HG03354 (cell line): ENCODE measurements at regions not wholly inside any gene's neighbourhood (a gene's known extent, or its start where the extent isn't known, plus 50 kb on each side); places are given as distances from the start of the nearest gene placed in this dataset.

ENCODE experiments used
- ATAC-seq: cut with Tn5 transposase; IDR thresholded peaks from one replicate; pipeline ENCODE4 v1.9.1; 2021; ENCODE audit warnings: mild to moderate bottlenecking; ENCODE audit not compliant: unreplicated experiment, poor library complexity, severe bottlenecking

- no peak for ATAC-seq
Observed at GRCh38 chr2:173831312-173832229, 133.6 kb downstream of the SP3 start.

DNA sequence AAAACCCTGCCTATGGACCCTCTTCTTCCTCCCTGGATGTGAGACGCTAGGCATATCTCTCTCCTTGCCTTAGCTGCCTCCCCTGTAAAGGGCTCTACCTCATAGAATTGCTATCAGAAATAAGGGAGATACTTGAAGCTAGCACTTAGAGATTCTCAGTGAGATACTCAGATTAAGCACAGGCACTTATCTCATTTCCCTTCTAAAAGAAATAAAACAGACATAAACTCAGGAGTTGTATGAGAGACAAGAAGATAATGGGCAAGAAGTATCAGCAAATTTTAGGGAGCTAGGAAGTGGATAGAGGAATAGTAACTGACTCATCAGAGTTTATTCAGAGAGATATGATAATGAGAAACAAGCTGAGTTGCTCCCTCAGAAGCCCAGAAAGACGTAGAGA lies 131.0 kb downstream of the SP3 start:
- no peak for ATAC-seq

DNA sequence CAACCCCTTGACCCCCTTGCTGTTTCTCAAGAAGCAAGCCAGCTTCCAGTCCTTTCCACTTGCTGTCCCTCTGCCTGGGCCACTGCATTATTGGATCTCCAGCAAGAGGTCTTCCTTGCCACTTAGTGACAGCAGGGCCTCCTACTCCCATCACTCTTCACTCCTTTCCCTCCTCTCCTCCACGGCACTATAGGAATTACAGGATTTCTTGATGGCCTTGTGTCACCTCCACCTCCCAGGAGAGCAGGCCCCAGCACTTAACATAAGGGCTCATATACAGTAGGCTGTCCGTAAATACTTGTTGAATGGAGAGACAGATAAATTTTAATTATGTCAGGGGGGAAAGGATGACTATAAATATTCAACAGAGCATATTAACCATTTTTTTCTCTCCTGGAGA lies 129.4 kb downstream of the SP3 start:
- no peak for ATAC-seq

- ATAC-seq, result no peak
Observed at GRCh38 chr2:173841110-173841509, 124.1 kb downstream of the SP3 start.

DNA sequence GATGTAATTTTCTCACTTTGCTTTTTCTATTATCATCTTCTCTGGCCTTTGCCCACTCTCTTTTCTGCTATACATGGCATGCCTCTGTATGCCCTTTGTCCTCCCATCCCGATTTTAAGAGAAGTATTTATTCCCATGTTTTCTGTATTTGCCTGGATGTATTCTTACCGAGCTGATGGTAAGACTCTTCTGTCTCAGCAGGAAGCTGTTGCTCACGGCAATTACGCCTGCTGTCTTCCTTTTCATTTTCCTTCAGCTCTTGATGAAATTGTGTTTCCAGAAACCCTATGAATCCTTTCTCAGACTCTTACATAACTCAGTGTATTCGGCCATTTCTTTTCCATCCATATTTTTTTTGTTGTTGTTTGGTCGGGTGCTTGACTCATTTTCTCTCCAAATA lies 121.6 kb downstream of the SP3 start:
- no peak for ATAC-seq

DNA sequence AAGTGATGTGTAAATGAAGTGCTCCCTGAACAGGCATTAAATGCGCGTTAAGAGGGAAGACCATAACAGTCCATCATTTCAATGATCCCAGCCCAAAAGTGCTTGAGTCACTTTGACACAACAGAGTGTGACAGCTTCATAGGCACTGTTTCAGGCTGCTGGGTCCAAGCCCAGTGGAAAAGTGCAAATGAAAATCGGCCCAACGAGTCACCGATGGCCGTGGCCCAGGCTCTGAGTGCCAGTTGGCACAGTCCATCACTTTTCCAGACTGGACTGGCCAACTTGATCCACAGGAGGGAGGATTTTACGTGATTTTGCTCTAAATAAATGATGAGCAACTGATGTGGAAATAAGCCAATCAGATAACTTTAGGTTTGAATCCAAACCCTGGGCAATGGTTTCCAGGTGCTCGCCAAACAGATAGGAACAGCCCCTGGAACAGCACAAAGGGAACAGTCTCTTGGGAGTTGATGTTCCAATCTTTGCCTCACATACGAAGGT lies 114.0 kb downstream of the SP3 start:
- no peak for ATAC-seq

DNA sequence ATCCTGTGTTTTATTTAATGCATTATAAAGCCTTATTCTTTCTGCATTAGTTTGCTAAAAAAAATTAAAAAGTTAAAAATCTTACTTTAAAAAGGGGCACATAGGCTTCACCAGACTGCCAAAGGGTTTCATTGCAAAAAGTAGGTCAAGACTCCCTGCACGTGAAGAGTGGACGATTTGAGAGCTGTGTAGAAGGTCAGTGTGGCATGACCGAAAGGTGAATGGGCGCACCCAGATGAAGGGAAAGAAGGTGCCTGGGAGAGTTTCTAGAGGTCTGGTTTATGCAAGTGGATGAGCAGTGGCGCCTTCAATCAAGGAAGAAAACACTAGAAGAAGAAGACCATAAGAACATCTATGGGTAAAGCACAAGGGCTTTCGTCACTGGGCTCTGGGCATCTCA lies 111.0 kb downstream of the SP3 start:
- ATAC-seq, result no peak

DNA sequence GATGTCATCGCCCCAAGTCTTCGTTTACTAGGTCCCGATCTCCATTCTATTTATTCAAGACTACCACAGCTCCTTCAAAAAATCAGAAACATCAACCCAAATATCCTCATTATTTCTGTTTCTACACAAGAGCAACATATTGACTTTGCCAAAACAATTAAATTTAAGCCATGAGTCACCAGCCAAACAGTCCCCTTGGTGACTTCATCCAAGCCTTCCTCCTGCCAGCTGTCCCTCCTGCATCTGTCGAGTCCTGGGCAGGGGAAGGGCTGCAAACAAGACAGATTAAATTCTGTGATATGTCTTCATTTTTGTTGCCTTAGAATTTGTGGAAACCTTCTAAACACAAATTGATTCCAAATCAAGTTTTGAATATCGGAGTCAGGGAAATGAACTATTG lies 110.3 kb downstream of the SP3 start:
- no peak for ATAC-seq

GRCh38 chr2:173855661-173856060 lies 109.5 kb downstream of the SP3 start:
- ATAC-seq, result no peak
